B cell (primary cell): ENCODE measurements at regions not wholly inside any gene's neighbourhood (a gene's known extent, or its start where the extent isn't known, plus 50 kb on each side); places are given as distances from the start of the nearest gene placed in this dataset.

Experiments
- ATAC-seq: fragments of 200-7000 bp; cut with Tn5 transposase; one replicate; pipeline ENCODE4 v1.10.0; 2021; ENCODE audit warnings: low read depth, mild to moderate bottlenecking, moderate number of reproducible peaks, moderate library complexity
- CTCF ChIA-PET: fragments of 350-600 bp; sonication (Branson Sonifier 250); formaldehyde crosslinking; loops from one replicate; lab custom pipeline; 2021; ENCODE audit warnings: antibody characterized with exemption, inconsistent platforms; lab: Charles Lee
- POLR2A ChIA-PET: fragments of 350-600 bp; sonication (Branson Sonifier 250); formaldehyde crosslinking; loops from one replicate; lab custom pipeline; 2021; ENCODE audit warnings: antibody characterized with exemption; lab: Charles Lee
- DNase-seq: peaks from one replicate; pipeline ENCODE4 v3.0.0; 2013
- H2AFZ ChIP-seq: 2 replicates; pipeline ENCODE4 v1.6.1; 2012; ENCODE audit warnings: mild to moderate bottlenecking, low read depth, low read length; ENCODE audit not compliant: insufficient read depth, poor library complexity, severe bottlenecking
- H3K27ac ChIP-seq, 2 donors: 1 replicate in 1 of 2; 2 replicates in 1 of 2; pipeline ENCODE4 v1.5.1; 2012 to 2013; ENCODE audit warnings: low read length in 2 of 2, mild to moderate bottlenecking in 2 of 2, moderate library complexity in 1 of 2
- H3K27me3 ChIP-seq, 4 experiments: fragments of 200-600 bp in 1 of 4; sonication (generic) in 1 of 4; replicated peaks in 1 of 4; 1 replicate in 2 of 4; 2 replicates in 2 of 4; pipeline versions ENCODE4 v1.6.1 to v1.7.0; 2013 to 2016; ENCODE audit warnings: low read length in 3 of 4, mild to moderate bottlenecking in 2 of 4, mixed read lengths in 1 of 4, moderate library complexity in 1 of 4; ENCODE audit not compliant: insufficient read depth in 4 of 4, control insufficient read depth in 3 of 4; ENCODE audit errors: control extremely low read depth in 1 of 4
- H3K36me3 ChIP-seq, 2 experiments: replicated peaks in 1 of 2; 1 replicate in 1 of 2; 2 replicates in 1 of 2; pipeline versions ENCODE4 v1.6.1 to v1.7.1; 2013; ENCODE audit warnings: low read length in 1 of 2; ENCODE audit not compliant: insufficient read depth in 2 of 2, control insufficient read depth in 1 of 2; ENCODE audit errors: control extremely low read depth in 1 of 2, extremely low read depth in 1 of 2
- H3K4me1 ChIP-seq, 2 donors: fragments of 200-600 bp in 1 of 2; sonication (generic) in 1 of 2; 1 replicate in 1 of 2; 2 replicates in 1 of 2; pipeline versions ENCODE4 v1.5.1 to v1.6.1; 2013 to 2017; ENCODE audit warnings: low read length in 2 of 2; ENCODE audit not compliant: control insufficient read depth in 2 of 2, insufficient read depth in 2 of 2
- H3K4me2 ChIP-seq: replicated peaks from 2 replicates; pipeline ENCODE3; 2012; ENCODE audit warnings: mild to moderate bottlenecking, low read depth, low read length; ENCODE audit not compliant: poor library complexity, severe bottlenecking
- H3K4me3 ChIP-seq, 5 experiments: fragments of 200-600 bp in 1 of 5; sonication (generic) in 1 of 5; 1 replicate in 3 of 5; 2 replicates in 2 of 5; pipeline versions ENCODE4 v1.5.1 to v1.7.0; 2011 to 2016; ENCODE audit warnings: low read length in 4 of 5, mild to moderate bottlenecking in 4 of 5, low read depth in 2 of 5, control low read depth in 1 of 5, moderate library complexity in 1 of 5; ENCODE audit not compliant: insufficient read depth in 1 of 5; ENCODE audit errors: control extremely low read depth in 1 of 5, extremely low read depth in 1 of 5
- H3K79me2 ChIP-seq: fragments of 200-600 bp; sonication (generic); one replicate; pipeline ENCODE4 v1.6.0; 2016; ENCODE audit warnings: low read length; ENCODE audit not compliant: control insufficient read depth, insufficient read depth
- H3K9ac ChIP-seq: fragments of 200-600 bp; sonication (generic); 2 replicates; pipeline ENCODE4 v1.6.1; 2017; ENCODE audit warnings: mild to moderate bottlenecking, low read length, moderate library complexity
- H3K9me3 ChIP-seq, 3 donors: one replicate each; pipeline versions ENCODE4 v1.6.1 to v1.7.1; 2013; ENCODE audit warnings: low read length in 2 of 3; ENCODE audit not compliant: control insufficient read depth in 2 of 3, insufficient read depth in 1 of 3; ENCODE audit errors: control extremely low read depth in 1 of 3
- H4K20me1 ChIP-seq: 2 replicates; pipeline ENCODE4 v1.6.0; 2012; ENCODE audit warnings: mild to moderate bottlenecking, low read length; ENCODE audit not compliant: insufficient read depth, control insufficient read depth, poor library complexity, severe bottlenecking
- H3K27ac Mint-ChIP-seq: one replicate; pipeline ENCODE4 v1.8.0; 2021; ENCODE audit warnings: mixed read lengths
- H3K27me3 Mint-ChIP-seq: one replicate; pipeline ENCODE4 v1.8.0; 2021; ENCODE audit warnings: mixed read lengths
- H3K4me1 Mint-ChIP-seq: one replicate; pipeline ENCODE4 v1.8.0; 2021; ENCODE audit warnings: mixed read lengths
- H3K4me3 Mint-ChIP-seq: one replicate; pipeline ENCODE4 v1.8.0; 2021; ENCODE audit warnings: mixed read lengths
- H3K9me3 Mint-ChIP-seq: one replicate; pipeline ENCODE4 v1.8.0; 2022; ENCODE audit warnings: mixed read lengths; ENCODE audit not compliant: insufficient read depth
- CTCF ChIP-seq: fragments of 200-600 bp; IDR thresholded peaks from one replicate; pipeline ENCODE4 v1.8.0; 2022; ENCODE audit warnings: antibody characterized with exemption, mild to moderate bottlenecking
- EZH2 ChIP-seq: IDR thresholded peaks from 2 replicates; pipeline ENCODE4 v1.6.1; 2012; ENCODE audit warnings: borderline replicate concordance, low read depth, mild to moderate bottlenecking, moderate library complexity, low read length; ENCODE audit not compliant: insufficient read depth, poor library complexity, severe bottlenecking
- WGBS: methylation state at CpG from one replicate; pipeline ENCODE4 v1.1.5; 2013; ENCODE audit warnings: missing lambda C conversion rate; ENCODE audit not compliant: insufficient coverage; 5-methylcytosine and 5-hydroxymethylcytosine counted together
- intact Hi-C: fragments of 100-400 bp; cut with micrococcal nuclease; formaldehyde crosslinking; loops from one replicate; pipeline ENCODE4 v1.10.0; 2022

GRCh38 chr4:120139392-120139791 lies 72.7 kb upstream of the MAD2L1 start:
- Histone ChIP-seq H3K27ac (no peak overlapping the region), H3K9ac (no peak overlapping the region), H3K9me3 (peaks cover 0 to 5% (median 0%) of the 10 kb centered on the region in 3 donors), H4K20me1 (no peaks in the 10 kb centered on the region), H3K4me1 (no peaks in the 10 kb centered on the region), H2AFZ (no peak overlapping the region), H3K79me2 (no peaks in the 10 kb centered on the region), H3K36me3 (no peaks in the 10 kb centered on the region), H3K4me3 (no peak overlapping the region), H3K27me3 (no peaks in the 10 kb centered on the region), H3K4me2 (no peak overlapping the region)
- Mint-ChIP-seq H3K27me3 (peaks cover 6% of the 10 kb centered on the region), H3K9me3 (no peaks in the 10 kb centered on the region), H3K27ac (no peak overlapping the region), H3K4me3 (no peak overlapping the region), H3K4me1 (no peaks in the 10 kb centered on the region)
- TF ChIP-seq EZH2 = no peak
- TF ChIP-seq CTCF = no peak
- POLR2A ChIA-PET = no interaction called here
- intact Hi-C loops = no loop called here
- DNase-seq (no peak), ATAC-seq (no peak)
- CTCF ChIA-PET = no interaction called here

- no peaks in the 10 kb centered on the region for H3K36me3 ChIP-seq
- no peaks in the 10 kb centered on the region for H3K79me2 ChIP-seq
- WGBS = no CpG with 5 or more reads among the region's 2 CpGs
- Mint-ChIP-seq H3K4me3 (no peak overlapping the region), H3K27me3 (no peaks in the 10 kb centered on the region), H3K27ac (no peak overlapping the region), H3K4me1 (no peaks in the 10 kb centered on the region), H3K9me3 (no peaks in the 10 kb centered on the region)
- no peak overlapping the region for H2AFZ ChIP-seq
- TF ChIP-seq CTCF = no peak
- TF ChIP-seq EZH2 = no peak
- H3K27me3 ChIP-seq = no peaks in the 10 kb centered on the region
- peaks cover 0 to 3% (median 0%) of the 10 kb centered on the region in 3 donors for H3K9me3 ChIP-seq
- no peak overlapping the region for H3K4me3 ChIP-seq
- H4K20me1 ChIP-seq = no peaks in the 10 kb centered on the region
- ChIA-PET CTCF (no interaction called here), POLR2A (no interaction called here)
- no peak overlapping the region for H3K27ac ChIP-seq
- no peak overlapping the region for H3K9ac ChIP-seq
- ATAC-seq (no peak), DNase-seq (no peak)
- intact Hi-C loops = no loop called here
- no peak overlapping the region for H3K4me2 ChIP-seq
- no peaks in the 10 kb centered on the region for H3K4me1 ChIP-seq
Observed at GRCh38 chr4:120132935-120133334, 66.3 kb upstream of the MAD2L1 start.
